GM23338 (cell line): ENCODE measurements at regions not wholly inside any gene's neighbourhood (a gene's known extent, or its start where the extent isn't known, plus 50 kb on each side); places are given as distances from the start of the nearest gene placed in this dataset.

ENCODE experiments used
- ETS1 ChIP-seq: IDR thresholded peaks from 2 replicates; pipeline ENCODE4 v1.6.1; 2016; ENCODE audit warnings: antibody characterized with exemption
- EZH2 ChIP-seq: fragments of 200-600 bp; sonication (generic); IDR thresholded peaks from one replicate; pipeline ENCODE4 v1.8.0; 2017; ENCODE audit warnings: antibody characterized with exemption, mild to moderate bottlenecking, low read depth; ENCODE audit not compliant: unreplicated experiment
- REST ChIP-seq: IDR thresholded peaks from one replicate; pipeline ENCODE4 v1.6.1; 2018; ENCODE audit warnings: antibody characterized with exemption; ENCODE audit not compliant: unreplicated experiment

- no peak for TF ChIP-seq ETS1
- no peak for TF ChIP-seq EZH2
- TF ChIP-seq REST, result no peak
Measured at GRCh38 chr2:236501026-236501425, 68.6 kb upstream of the ACKR3 start.
